ENCODE measurements at regions not wholly inside any gene's neighbourhood (a gene's known extent, or its start where the extent isn't known, plus 50 kb on each side); places are given as distances from the start of the nearest gene placed in this dataset.
"Not testable (repeated sequence)": the region's sequence is repeated elsewhere in the genome, so short reads cannot be mapped to it uniquely, and the experiment has no call there.

GRCh38 chr1:120531455-120531854, 116.6 kb downstream of the NBPF8 start:
- not testable (repeated sequence) for H3K27me3 ChIP-seq (ENCODE audit: control insufficient read depth, insufficient read depth, low read length); H3K36me3 ChIP-seq (replicated peaks; ENCODE audit: control insufficient read depth, insufficient read depth, low read length); DNase-seq; H3K4me3 ChIP-seq (ENCODE audit: insufficient read depth, low read depth, low read length)

- not testable (repeated sequence) for DNase-seq; H3K4me3 ChIP-seq (ENCODE audit: insufficient read depth, low read depth, low read length); H3K36me3 ChIP-seq (replicated peaks; ENCODE audit: control insufficient read depth, insufficient read depth, low read length); H3K27me3 ChIP-seq (ENCODE audit: control insufficient read depth, insufficient read depth, low read length)
These were observed 119.7 kb downstream of the NBPF8 start for GRCh38 chr1:120534361-120535047.

- H3K4me3 ChIP-seq (ENCODE audit: insufficient read depth, low read depth, low read length); H3K27me3 ChIP-seq (ENCODE audit: control insufficient read depth, insufficient read depth, low read length); H3K36me3 ChIP-seq (replicated peaks; ENCODE audit: control insufficient read depth, insufficient read depth, low read length); DNase-seq: not testable (repeated sequence)
These were observed 120.2 kb downstream of the NBPF8 start for GRCh38 chr1:120535052-120535451.

GRCh38 chr1:120541394-120541793, 126.6 kb downstream of the NBPF8 start:
- H3K36me3 ChIP-seq (replicated peaks; ENCODE audit: control insufficient read depth, insufficient read depth, low read length); DNase-seq; H3K27me3 ChIP-seq (ENCODE audit: control insufficient read depth, insufficient read depth, low read length); H3K4me3 ChIP-seq (ENCODE audit: insufficient read depth, low read depth, low read length): not testable (repeated sequence)

- not testable (repeated sequence) for H3K4me3 ChIP-seq (ENCODE audit: insufficient read depth, low read depth, low read length); H3K36me3 ChIP-seq (replicated peaks; ENCODE audit: control insufficient read depth, insufficient read depth, low read length); H3K27me3 ChIP-seq (ENCODE audit: control insufficient read depth, insufficient read depth, low read length); DNase-seq
These were observed 127.5 kb downstream of the NBPF8 start for GRCh38 chr1:120542365-120542764.

GRCh38 chr1:120542940-120543339, 128.1 kb downstream of the NBPF8 start:
- H3K4me3 ChIP-seq (ENCODE audit: insufficient read depth, low read depth, low read length); DNase-seq; H3K27me3 ChIP-seq (ENCODE audit: control insufficient read depth, insufficient read depth, low read length): not testable (repeated sequence)

GRCh38 chr1:120544434-120544833, 129.6 kb downstream of the NBPF8 start:
- not testable (repeated sequence) for H3K4me3 ChIP-seq (ENCODE audit: insufficient read depth, low read depth, low read length); H3K27me3 ChIP-seq (ENCODE audit: control insufficient read depth, insufficient read depth, low read length); H3K36me3 ChIP-seq (replicated peaks; ENCODE audit: control insufficient read depth, insufficient read depth, low read length); DNase-seq

More at GRCh38 chr1:120542940-120543339, 128.1 kb downstream of the NBPF8 start:
- not testable (repeated sequence) for H3K36me3 ChIP-seq (replicated peaks; ENCODE audit: control insufficient read depth, insufficient read depth, low read length)

- not testable (repeated sequence) for H3K27me3 ChIP-seq (ENCODE audit: control insufficient read depth, insufficient read depth, low read length); H3K4me3 ChIP-seq (ENCODE audit: insufficient read depth, low read depth, low read length); H3K36me3 ChIP-seq (replicated peaks; ENCODE audit: control insufficient read depth, insufficient read depth, low read length); DNase-seq
These were observed 135.5 kb downstream of the NBPF8 start for GRCh38 chr1:120550335-120550734.

GRCh38 chr1:120552190-120552589, 137.4 kb downstream of the NBPF8 start:
- not testable (repeated sequence) for H3K36me3 ChIP-seq (replicated peaks; ENCODE audit: control insufficient read depth, insufficient read depth, low read length)

GRCh38 chr1:120557605-120558302, 142.9 kb downstream of the NBPF8 start:
- peak overlapping the region; percentile 39 for H3K4me3 ChIP-seq (ENCODE audit: insufficient read depth, low read depth, low read length)
- DNase-seq, result peak; percentile 0
- not testable (repeated sequence) for H3K36me3 ChIP-seq (replicated peaks; ENCODE audit: control insufficient read depth, insufficient read depth, low read length); H3K27me3 ChIP-seq (ENCODE audit: control insufficient read depth, insufficient read depth, low read length)

More at GRCh38 chr1:120552190-120552589, 137.4 kb downstream of the NBPF8 start:
- H3K4me3 ChIP-seq (ENCODE audit: insufficient read depth, low read depth, low read length); H3K27me3 ChIP-seq (ENCODE audit: control insufficient read depth, insufficient read depth, low read length); DNase-seq: not testable (repeated sequence)

GRCh38 chr1:120558303-120559060, 143.6 kb downstream of the NBPF8 start:
- not testable (repeated sequence) for DNase-seq; H3K36me3 ChIP-seq (replicated peaks; ENCODE audit: control insufficient read depth, insufficient read depth, low read length); H3K27me3 ChIP-seq (ENCODE audit: control insufficient read depth, insufficient read depth, low read length)
- peak overlapping the region; percentile 49 for H3K4me3 ChIP-seq (ENCODE audit: insufficient read depth, low read depth, low read length)

- DNase-seq; H3K36me3 ChIP-seq (replicated peaks; ENCODE audit: control insufficient read depth, insufficient read depth, low read length); H3K27me3 ChIP-seq (ENCODE audit: control insufficient read depth, insufficient read depth, low read length); H3K4me3 ChIP-seq (ENCODE audit: insufficient read depth, low read depth, low read length): not testable (repeated sequence)
These were observed 146.9 kb downstream of the NBPF8 start for GRCh38 chr1:120561767-120562166.

- H3K4me3 ChIP-seq (ENCODE audit: insufficient read depth, low read depth, low read length); H3K27me3 ChIP-seq (ENCODE audit: control insufficient read depth, insufficient read depth, low read length); H3K36me3 ChIP-seq (replicated peaks; ENCODE audit: control insufficient read depth, insufficient read depth, low read length); DNase-seq: not testable (repeated sequence)
These were observed 150.6 kb downstream of the NBPF8 start for GRCh38 chr1:120565396-120565795.

- H3K4me3 ChIP-seq (ENCODE audit: insufficient read depth, low read depth, low read length); DNase-seq; H3K27me3 ChIP-seq (ENCODE audit: control insufficient read depth, insufficient read depth, low read length): not testable (repeated sequence)
These were observed 152.8 kb downstream of the NBPF8 start for GRCh38 chr1:120567620-120568019.

GRCh38 chr1:120575201-120575600, 148.5 kb upstream of the NBPF26 start:
- not testable (repeated sequence) for H3K27me3 ChIP-seq (ENCODE audit: control insufficient read depth, insufficient read depth, low read length); H3K36me3 ChIP-seq (replicated peaks; ENCODE audit: control insufficient read depth, insufficient read depth, low read length); H3K4me3 ChIP-seq (ENCODE audit: insufficient read depth, low read depth, low read length); DNase-seq

More at GRCh38 chr1:120567620-120568019, 152.8 kb downstream of the NBPF8 start:
- H3K36me3 ChIP-seq (replicated peaks; ENCODE audit: control insufficient read depth, insufficient read depth, low read length), result not testable (repeated sequence)

All from H7 (cell line).